Small intestine (tissue), 7 donors: ENCODE measurements at regions not wholly inside any gene's neighbourhood (a gene's known extent, or its start where the extent isn't known, plus 50 kb on each side); places are given as distances from the start of the nearest gene placed in this dataset.

Source experiments
- DNase-seq, 2 donors: peaks; one replicate each; pipeline versions ENCODE4 v3.0.0 to v3.0.0-alpha.2; 2013
- FAIRE-seq: peaks from 2 replicates; lab custom pipeline; 2012; peaks lifted over from hg19 to GRCh38; lab: Jason Lieb, UNC
- H3K27ac ChIP-seq, 3 donors: one replicate each; pipeline ENCODE4 v1.5.1; 2013; ENCODE audit warnings: low read length in 2 of 3, mild to moderate bottlenecking in 2 of 3, control low read depth in 1 of 3, inconsistent platforms in 1 of 3, low read depth in 1 of 3, moderate library complexity in 1 of 3
- H3K27me3 ChIP-seq, 3 donors: one replicate each; pipeline ENCODE4 v1.6.1; 2013; ENCODE audit warnings: low read length in 3 of 3, inconsistent platforms in 1 of 3; ENCODE audit not compliant: control insufficient read depth in 3 of 3, insufficient read depth in 3 of 3
- H3K36me3 ChIP-seq, 3 donors: one replicate each; pipeline ENCODE4 v1.6.1; 2013; ENCODE audit warnings: low read length in 3 of 3, inconsistent platforms in 1 of 3, low read depth in 1 of 3, mild to moderate bottlenecking in 1 of 3, moderate library complexity in 1 of 3; ENCODE audit not compliant: control insufficient read depth in 3 of 3, insufficient read depth in 2 of 3
- H3K4me1 ChIP-seq, 3 donors: one replicate each; pipeline ENCODE4 v1.6.1; 2013; ENCODE audit warnings: low read length in 2 of 3, inconsistent platforms in 1 of 3, low read depth in 1 of 3, mild to moderate bottlenecking in 1 of 3, moderate library complexity in 1 of 3; ENCODE audit not compliant: control insufficient read depth in 3 of 3, insufficient read depth in 2 of 3
- H3K4me3 ChIP-seq, 3 donors: one replicate each; pipeline ENCODE4 v1.5.1; 2013; ENCODE audit warnings: low read length in 3 of 3, control low read depth in 1 of 3, inconsistent platforms in 1 of 3, low read depth in 1 of 3, mild to moderate bottlenecking in 1 of 3, moderate library complexity in 1 of 3
- H3K9me3 ChIP-seq, 2 donors: one replicate each; pipeline ENCODE4 v1.6.1; 2013; ENCODE audit warnings: low read depth in 1 of 2, low read length in 1 of 2; ENCODE audit not compliant: control insufficient read depth in 2 of 2, insufficient read depth in 1 of 2
- WGBS, 3 donors: extraction: QIAGEN DNeasy Blood & Tissue Kit; methylation state at CpG; one replicate each; pipeline ENCODE4 v1.1.7; 2013; 5-methylcytosine and 5-hydroxymethylcytosine counted together
- donor health status: healthy with polysubstance abuse.
- donor health status: control.
- donor health status: control.
- donor health status: Bipolar disorder and iron deficiency.
- donor health status: healthy.

- H3K36me3 ChIP-seq = no peaks in the 10 kb centered on the region
- no peak for DNase-seq
- H3K27me3 ChIP-seq = no peaks in the 10 kb centered on the region
- no peaks in the 10 kb centered on the region for H3K4me1 ChIP-seq
- no peak overlapping the region for H3K27ac ChIP-seq
- H3K9me3 ChIP-seq = no peaks in the 10 kb centered on the region
- no peak overlapping the region for H3K4me3 ChIP-seq
- FAIRE-seq = no peak
Measured at GRCh38 chr3:87090631-87091030, 99.7 kb upstream of the VGLL3 start.

- no peaks in the 10 kb centered on the region for H3K9me3 ChIP-seq
- FAIRE-seq = no peak
- peak overlapping the region; percentile 24 to 74 (median 53) for H3K4me3 ChIP-seq
- no peaks in the 10 kb centered on the region for H3K27me3 ChIP-seq
- peak; percentile 57 to 74 for DNase-seq
- peak overlapping the region; percentile 24 to 74 (median 54) for H3K27ac ChIP-seq
- WGBS, 3 donors = 6 to 11% (median 10%) methylated on average over 40 to 41 of the region's 41 CpGs
- H3K36me3 ChIP-seq = no peaks in the 10 kb centered on the region
- no peaks in the 10 kb centered on the region for H3K4me1 ChIP-seq
Measured at GRCh38 chr3:87088993-87089841, 98.3 kb upstream of the VGLL3 start.

- Histone ChIP-seq H3K9me3 (no peaks in the 10 kb centered on the region), H3K4me3 (peak overlapping the region; percentile 24 to 74 (median 53)), H3K4me1 (no peaks in the 10 kb centered on the region), H3K36me3 (no peaks in the 10 kb centered on the region), H3K27ac (peak overlapping the region in 2 of 3 donors; percentile 54 to 74), H3K27me3 (no peaks in the 10 kb centered on the region)
- 48 to 55% (median 52%) methylated on average over 15 of the region's 15 CpGs for WGBS, 3 donors
- FAIRE-seq = no peak
- no peak for DNase-seq
Measured at GRCh38 chr3:87088430-87088992, 97.6 kb upstream of the VGLL3 start.

GRCh38 chr3:87084868-87085267 lies 93.9 kb upstream of the VGLL3 start:
- Histone ChIP-seq H3K9me3 (no peaks in the 10 kb centered on the region), H3K4me3 (no peak overlapping the region), H3K36me3 (no peaks in the 10 kb centered on the region), H3K27me3 (no peaks in the 10 kb centered on the region), H3K4me1 (no peaks in the 10 kb centered on the region), H3K27ac (no peak overlapping the region)
- FAIRE-seq = no peak
- DNase-seq = no peak
- 59 to 80% (median 66%) methylated on average over 5 of the region's 5 CpGs for WGBS, 3 donors

GRCh38 chr3:87082796-87083440 lies 92.0 kb upstream of the VGLL3 start:
- no peak for FAIRE-seq
- Histone ChIP-seq H3K27ac (no peak overlapping the region), H3K36me3 (no peaks in the 10 kb centered on the region), H3K4me1 (no peaks in the 10 kb centered on the region), H3K9me3 (no peaks in the 10 kb centered on the region), H3K4me3 (no peak overlapping the region), H3K27me3 (no peaks in the 10 kb centered on the region)
- peak; percentile 57 to 82 for DNase-seq
- WGBS, 3 donors = 14 to 37% (median 21%) methylated on average over 6 of the region's 6 CpGs

GRCh38 chr3:87077355-87077754 lies 86.4 kb upstream of the VGLL3 start:
- WGBS, 3 donors = 83 to 88% (median 86%) methylated on average over 2 of the region's 2 CpGs
- H3K4me1 ChIP-seq = no peaks in the 10 kb centered on the region
- no peaks in the 10 kb centered on the region for H3K36me3 ChIP-seq
- FAIRE-seq = no peak
- no peaks in the 10 kb centered on the region for H3K27me3 ChIP-seq
- H3K27ac ChIP-seq = no peak overlapping the region
- DNase-seq = no peak
- no peak overlapping the region for H3K4me3 ChIP-seq
- H3K9me3 ChIP-seq = no peaks in the 10 kb centered on the region

- no peak overlapping the region for H3K4me3 ChIP-seq
Measured at GRCh38 chr3:87076946-87077345, 86.0 kb upstream of the VGLL3 start.

GRCh38 chr3:87073496-87074145 lies 82.7 kb upstream of the VGLL3 start:
- DNase-seq (no peak), FAIRE-seq (no peak)
- Histone ChIP-seq H3K27me3 (no peaks in the 10 kb centered on the region), H3K36me3 (no peaks in the 10 kb centered on the region), H3K4me1 (no peaks in the 10 kb centered on the region), H3K4me3 (no peak overlapping the region), H3K27ac (no peak overlapping the region), H3K9me3 (no peaks in the 10 kb centered on the region)
- WGBS, 3 donors = 62 to 76% (median 67%) methylated on average over 7 of the region's 7 CpGs

More at GRCh38 chr3:87076946-87077345, 86.0 kb upstream of the VGLL3 start:
- Histone ChIP-seq H3K9me3 (no peaks in the 10 kb centered on the region), H3K4me1 (no peaks in the 10 kb centered on the region), H3K27me3 (no peaks in the 10 kb centered on the region), H3K36me3 (no peaks in the 10 kb centered on the region), H3K27ac (no peak overlapping the region)
- no peak for FAIRE-seq
- peak in 1 of 2 donors; percentile 36 for DNase-seq
- WGBS, 3 donors = 17 to 39% (median 37%) methylated on average over 3 of the region's 3 CpGs
